ENCODE measurements at regions not wholly inside any gene's neighbourhood (a gene's known extent, or its start where the extent isn't known, plus 50 kb on each side); places are given as distances from the start of the nearest gene placed in this dataset.

DNA sequence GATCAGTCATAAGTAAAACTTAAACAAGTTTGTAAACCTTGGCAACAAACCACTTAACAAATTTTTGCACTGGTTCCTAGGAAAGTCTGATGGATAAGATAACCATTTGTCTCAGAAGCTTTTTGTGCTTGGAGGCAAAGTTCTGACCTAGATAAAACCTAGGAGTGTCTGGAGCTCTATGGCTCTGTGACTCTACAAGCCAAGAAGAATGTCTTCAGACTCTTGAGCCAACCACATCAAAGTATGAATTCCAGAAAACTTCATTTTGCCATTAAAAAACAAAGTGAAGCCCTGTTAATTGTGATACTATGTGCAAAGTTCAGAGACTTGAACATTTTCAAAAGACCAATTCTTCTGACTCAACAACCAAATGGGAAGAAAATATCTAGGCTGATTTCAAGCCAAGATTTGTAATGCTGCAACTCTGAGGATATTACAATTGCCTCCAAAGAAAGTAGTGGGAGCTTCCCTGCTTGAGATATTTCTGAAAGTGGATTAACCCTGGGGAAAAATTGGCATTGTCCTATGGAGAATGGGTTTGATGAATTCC, 158.1 kb upstream of the FOXQ1 start:
- DNase-seq (ENCODE audit: low spot score): peak; percentile 79

DNA sequence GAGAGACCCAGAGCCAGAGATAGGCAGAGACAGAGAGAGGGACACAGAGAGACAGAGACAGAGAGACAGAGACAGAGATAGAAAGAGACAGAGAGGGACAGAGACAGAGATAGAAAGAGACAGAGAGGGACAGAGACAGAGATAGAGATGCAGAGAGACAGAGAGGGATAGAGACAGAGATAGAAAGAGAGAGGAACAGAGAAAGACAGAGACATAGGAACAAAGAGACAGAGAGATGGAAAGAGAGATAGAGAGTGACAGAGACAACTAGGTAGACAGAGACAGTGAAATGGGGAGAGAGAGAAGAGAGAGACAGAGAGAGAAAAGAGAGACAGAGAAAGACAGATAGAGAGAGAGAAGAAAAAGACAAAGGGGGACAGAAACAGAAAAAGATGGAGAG, 165.4 kb upstream of the FOXQ1 start:
- DNase-seq (ENCODE audit: low spot score): no peak

- DNase-seq (ENCODE audit: low spot score): no peak
Measured at GRCh38 chr6:1145768-1146218, 166.1 kb upstream of the FOXQ1 start.

- DNase-seq (ENCODE audit: low spot score): no peak
Measured at GRCh38 chr6:1144842-1145767, 166.8 kb upstream of the FOXQ1 start.

GRCh38 chr6:1143655-1144054, 168.2 kb upstream of the FOXQ1 start:
- no peak for DNase-seq (ENCODE audit: low spot score)

GRCh38 chr6:1139155-1139890, 172.6 kb upstream of the FOXQ1 start:
- DNase-seq (ENCODE audit: low spot score): no peak

- no peak for DNase-seq (ENCODE audit: low spot score)
Measured at GRCh38 chr6:1137849-1138248, 174.0 kb upstream of the FOXQ1 start.

DNA sequence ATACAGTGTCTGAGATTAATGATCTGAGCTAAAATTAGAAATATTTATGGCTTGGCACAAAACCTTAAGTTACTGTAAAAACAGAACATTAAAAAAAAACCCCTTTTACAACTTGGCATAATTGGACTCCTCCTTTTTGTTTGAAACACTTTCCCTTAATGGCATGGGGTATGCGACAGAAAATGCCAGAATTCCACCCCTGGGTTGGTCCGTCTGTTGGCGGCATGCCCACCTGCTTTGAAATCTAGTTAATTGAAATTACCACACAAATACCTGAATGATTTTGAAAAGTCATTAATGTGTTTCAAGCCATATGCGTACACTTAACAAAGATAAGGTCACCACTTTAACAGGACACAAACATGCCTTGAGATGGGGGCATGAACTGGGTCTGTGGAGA, 175.1 kb upstream of the FOXQ1 start:
- DNase-seq (ENCODE audit: low spot score): no peak

DNA sequence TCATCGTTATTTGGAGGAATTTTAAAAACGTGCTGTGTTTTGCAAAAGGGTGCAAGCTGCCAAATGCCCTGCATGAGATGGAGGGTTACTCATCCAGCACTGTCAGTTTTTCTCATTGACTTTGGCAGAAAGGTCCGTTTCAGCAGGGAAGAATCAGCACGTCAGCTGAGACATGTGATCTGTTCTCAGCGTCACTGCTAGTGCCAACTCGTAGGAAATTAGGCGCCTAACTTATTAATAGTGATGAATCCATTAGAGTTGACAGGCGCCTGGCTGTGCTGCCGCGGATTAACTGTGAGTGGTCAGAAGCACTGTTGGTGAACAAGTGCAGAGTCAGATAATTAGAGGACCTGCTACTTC, 175.5 kb upstream of the FOXQ1 start:
- peak; percentile 84 for DNase-seq (ENCODE audit: low spot score)

GRCh38 chr6:1135726-1136414, 176.0 kb upstream of the FOXQ1 start:
- peak; percentile 44 for DNase-seq (ENCODE audit: low spot score)

DNA sequence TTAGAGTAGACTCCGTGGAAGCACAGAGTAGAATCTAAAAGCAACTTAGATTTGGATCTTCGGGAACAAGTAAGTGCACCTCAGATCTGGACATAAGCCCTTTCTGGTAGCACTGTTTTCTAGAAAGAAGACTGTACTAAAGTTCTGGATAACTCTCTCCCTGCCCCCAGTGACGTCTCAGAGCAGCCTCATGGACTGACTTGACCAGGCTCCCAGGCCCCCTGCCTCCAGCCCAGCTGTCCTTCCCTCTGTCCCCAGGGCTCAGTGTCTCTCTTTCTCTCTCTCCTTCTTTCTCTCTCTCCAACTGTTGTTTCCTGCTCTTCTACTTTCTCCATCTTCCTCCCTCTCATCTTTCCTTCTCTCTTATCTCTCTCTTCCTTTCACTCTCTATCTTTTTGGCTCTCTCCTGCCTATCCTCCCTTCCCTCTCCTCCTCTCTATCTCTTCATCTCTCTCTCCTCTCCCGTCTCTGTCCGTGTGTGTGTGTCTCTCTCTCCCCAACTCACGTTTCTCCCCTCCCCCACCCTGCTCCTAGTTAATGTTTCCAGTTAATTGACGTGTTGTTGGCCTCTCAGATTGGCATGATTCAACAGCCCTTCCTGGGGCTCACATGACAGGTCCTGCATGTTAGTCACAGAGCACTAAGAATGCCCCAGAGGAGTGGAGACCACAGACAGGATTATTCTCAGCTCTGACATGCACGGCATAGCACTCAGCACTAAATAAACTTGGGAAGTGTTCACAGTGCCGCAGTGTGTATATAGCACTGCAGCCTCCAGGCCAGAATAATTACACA, 180.4 kb upstream of the FOXQ1 start:
- DNase-seq (ENCODE audit: low spot score): peak; percentile 90

GRCh38 chr6:1130709-1131108, 181.2 kb upstream of the FOXQ1 start:
- no peak for DNase-seq (ENCODE audit: low spot score)

DNA sequence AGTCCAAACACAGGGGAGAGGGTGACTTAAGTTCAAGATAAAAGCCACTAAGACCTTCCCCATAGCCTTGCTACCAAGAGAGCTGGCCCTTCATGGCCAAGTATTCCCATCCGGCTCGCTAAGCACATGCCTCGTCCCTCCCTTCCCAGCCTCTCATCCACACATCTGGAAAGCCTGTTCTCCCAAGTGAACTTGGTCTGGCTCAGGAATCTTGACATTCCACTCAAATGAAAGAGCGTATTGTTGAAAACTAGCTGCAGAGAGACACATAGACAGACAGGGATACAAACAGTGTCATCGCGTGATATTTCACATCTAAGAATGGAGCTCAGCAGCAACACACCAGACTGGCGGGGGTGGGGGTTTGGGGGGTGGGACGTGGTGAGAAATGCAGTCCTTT, 182.8 kb upstream of the FOXQ1 start:
- peak; percentile 97 for DNase-seq (ENCODE audit: low spot score)

DNA sequence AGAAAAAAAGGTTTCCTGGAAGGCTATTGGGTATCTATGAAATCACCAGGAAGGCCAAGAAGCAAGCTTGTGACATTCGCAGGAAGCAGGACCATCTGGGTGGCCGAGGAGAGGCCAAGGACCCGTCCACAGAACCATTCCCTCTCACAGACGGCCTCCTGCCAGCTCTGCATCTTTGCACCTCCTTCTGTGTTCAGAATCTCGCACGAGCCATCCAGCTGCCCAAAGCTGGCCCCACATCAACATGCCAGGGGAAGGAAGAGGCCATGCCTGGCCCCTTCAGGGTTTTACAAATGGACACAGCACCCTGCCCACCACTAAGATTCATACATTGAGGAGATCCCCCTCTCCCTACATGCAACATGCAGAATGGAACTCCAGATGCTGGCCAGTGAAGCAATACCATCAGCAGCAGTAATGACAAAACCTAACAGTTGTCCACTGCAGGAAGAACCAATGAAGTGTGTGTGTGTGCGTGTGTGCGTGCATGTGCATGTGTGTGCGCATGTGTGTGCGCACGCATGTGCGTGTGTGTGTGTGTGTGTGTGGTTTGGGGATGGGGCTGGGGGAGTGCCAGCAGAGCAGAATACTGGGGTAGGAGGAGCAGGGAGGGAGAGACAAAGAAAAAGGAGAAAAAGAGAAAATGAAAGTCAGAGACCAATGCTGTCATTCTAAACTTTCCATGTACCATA, 184.2 kb upstream of the FOXQ1 start:
- DNase-seq (ENCODE audit: low spot score): no peak

DNA sequence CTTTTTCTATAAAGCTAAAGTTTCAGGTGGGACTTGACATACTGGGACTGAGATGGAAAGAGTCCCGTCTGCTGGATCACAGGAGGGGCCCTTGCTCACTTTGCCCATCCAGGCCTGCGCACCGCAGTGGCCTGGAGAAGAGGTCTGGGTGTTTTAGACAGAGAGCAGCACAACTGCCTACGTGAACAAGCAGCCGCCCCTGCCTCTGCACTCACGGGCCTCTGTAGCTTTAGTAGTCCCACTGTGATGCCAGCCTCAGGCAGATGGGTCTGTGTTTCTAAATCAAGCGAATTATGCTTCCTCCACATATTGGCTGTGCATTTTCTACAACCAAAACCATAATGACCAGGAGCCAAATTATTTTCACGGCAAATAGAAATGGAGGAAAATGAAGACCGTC, 184.8 kb upstream of the FOXQ1 start:
- no peak for DNase-seq (ENCODE audit: low spot score)

DNA sequence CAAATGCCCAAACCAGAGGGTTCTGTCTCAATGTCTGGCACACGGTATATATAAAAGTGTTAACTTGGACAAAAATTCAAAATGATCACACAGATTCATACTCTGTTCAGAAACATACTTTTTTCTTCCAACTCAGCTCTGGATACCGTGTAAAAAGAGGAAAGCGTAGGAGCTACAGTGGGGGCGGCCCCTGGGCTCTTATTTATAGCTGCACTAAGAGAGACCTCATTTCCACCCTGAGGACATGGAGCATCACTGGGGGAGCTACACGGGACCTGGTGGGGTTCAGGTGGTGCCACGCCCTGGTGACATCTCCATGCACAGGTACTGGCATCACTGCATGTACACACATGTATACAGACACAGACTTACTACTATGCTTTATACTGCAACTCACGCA, 185.9 kb upstream of the FOXQ1 start:
- DNase-seq (ENCODE audit: low spot score): no peak

GRCh38 chr6:1125297-1125696, 186.6 kb upstream of the FOXQ1 start:
- no peak for DNase-seq (ENCODE audit: low spot score)

GRCh38 chr6:1124885-1125284, 187.0 kb upstream of the FOXQ1 start:
- no peak for DNase-seq (ENCODE audit: low spot score)

- DNase-seq (ENCODE audit: low spot score): no peak
Measured at GRCh38 chr6:1123386-1124375, 188.2 kb upstream of the FOXQ1 start.

GRCh38 chr6:1122083-1122482, 189.8 kb upstream of the FOXQ1 start:
- DNase-seq (ENCODE audit: low spot score): no peak

Measured in COLO829 (cell line).